ENCODE measurements at regions not wholly inside any gene's neighbourhood (a gene's known extent, or its start where the extent isn't known, plus 50 kb on each side); places are given as distances from the start of the nearest gene placed in this dataset.

GRCh38 chr5:20617841-20618240 lies 629.8 kb upstream of the CDH18 start:
- 77 to 79% methylated on average over 3 of the region's 3 CpGs for WGBS, 2 donors
- peak overlapping the region in 1 of 4 donors; percentile 32 for H3K27ac ChIP-seq
- H3K4me1 ChIP-seq: no peaks in the 10 kb centered on the region
- intact Hi-C loops (cut with DNase I): no loop called here
- H3K4me3 ChIP-seq: no peak overlapping the region
- H3K9me3 ChIP-seq: no peaks in the 10 kb centered on the region
- H3K36me3 ChIP-seq: no peaks in the 10 kb centered on the region
- no peak for DNase-seq
- no peaks in the 10 kb centered on the region for H3K27me3 ChIP-seq
- TF ChIP-seq POLR2A (IDR thresholded peaks at IDR 0.05) (no peak), EP300 (IDR thresholded peaks at IDR 0.05) (no peak), CTCF (IDR thresholded peaks at IDR 0.05) (no peak), POLR2AphosphoS5 (IDR thresholded peaks at IDR 0.05) (no peak)

GRCh38 chr5:20615888-20616563 lies 628.0 kb upstream of the CDH18 start:
- no peaks in the 10 kb centered on the region for H3K4me1 ChIP-seq
- no peaks in the 10 kb centered on the region for H3K9me3 ChIP-seq
- DNase-seq: no peak
- intact Hi-C loops (cut with DNase I): no loop called here
- H3K27ac ChIP-seq: no peak overlapping the region
- 90 to 92% methylated on average over 21 of the region's 21 CpGs for WGBS, 2 donors
- no peak overlapping the region for H3K4me3 ChIP-seq
- no peak for TF ChIP-seq POLR2AphosphoS5 (IDR thresholded peaks at IDR 0.05)
- TF ChIP-seq CTCF (IDR thresholded peaks at IDR 0.05): no peak
- TF ChIP-seq POLR2A (IDR thresholded peaks at IDR 0.05): no peak
- TF ChIP-seq EP300 (IDR thresholded peaks at IDR 0.05): no peak
- H3K36me3 ChIP-seq: no peaks in the 10 kb centered on the region
- no peaks in the 10 kb centered on the region for H3K27me3 ChIP-seq

- intact Hi-C loops (cut with DNase I): no loop called here
Measured at GRCh38 chr5:20611620-20612019, 623.6 kb upstream of the CDH18 start.

GRCh38 chr5:20610681-20611080 lies 622.7 kb upstream of the CDH18 start:
- 30 to 46% methylated on average over 4 of the region's 4 CpGs for WGBS, 2 donors
- H3K4me1 ChIP-seq: peaks cover 0 to 3% (median 0%) of the 10 kb centered on the region in 4 donors
- no peak overlapping the region for H3K27ac ChIP-seq
- no peaks in the 10 kb centered on the region for H3K27me3 ChIP-seq
- TF ChIP-seq POLR2A (IDR thresholded peaks at IDR 0.05) (no peak), CTCF (IDR thresholded peaks at IDR 0.05) (no peak), EP300 (IDR thresholded peaks at IDR 0.05) (no peak), POLR2AphosphoS5 (IDR thresholded peaks at IDR 0.05) (no peak)
- DNase-seq: no peak
- no peak overlapping the region for H3K4me3 ChIP-seq
- no peaks in the 10 kb centered on the region for H3K36me3 ChIP-seq
- intact Hi-C loops (cut with DNase I): no loop called here
- no peaks in the 10 kb centered on the region for H3K9me3 ChIP-seq

More at GRCh38 chr5:20611620-20612019, 623.6 kb upstream of the CDH18 start:
- H3K4me1 ChIP-seq: no peaks in the 10 kb centered on the region
- no peaks in the 10 kb centered on the region for H3K36me3 ChIP-seq
- DNase-seq: no peak
- H3K27ac ChIP-seq: no peak overlapping the region
- H3K4me3 ChIP-seq: no peak overlapping the region
- no peaks in the 10 kb centered on the region for H3K9me3 ChIP-seq
- H3K27me3 ChIP-seq: no peaks in the 10 kb centered on the region
- 72 to 74% methylated on average over 6 of the region's 6 CpGs for WGBS, 2 donors
- TF ChIP-seq CTCF (IDR thresholded peaks at IDR 0.05): no peak
- TF ChIP-seq POLR2A (IDR thresholded peaks at IDR 0.05): no peak
- TF ChIP-seq POLR2AphosphoS5 (IDR thresholded peaks at IDR 0.05): no peak
- TF ChIP-seq EP300 (IDR thresholded peaks at IDR 0.05): no peak

- no peak overlapping the region for H3K27ac ChIP-seq
- WGBS, 2 donors: 84 to 90% methylated on average over 1 of the region's 1 CpG
- no peak for TF ChIP-seq EP300 (IDR thresholded peaks at IDR 0.05)
- TF ChIP-seq POLR2AphosphoS5 (IDR thresholded peaks at IDR 0.05): no peak
- no peak for TF ChIP-seq POLR2A (IDR thresholded peaks at IDR 0.05)
- no peak for TF ChIP-seq CTCF (IDR thresholded peaks at IDR 0.05)
- no peaks in the 10 kb centered on the region for H3K9me3 ChIP-seq
- H3K36me3 ChIP-seq: no peaks in the 10 kb centered on the region
- H3K27me3 ChIP-seq: no peaks in the 10 kb centered on the region
- H3K4me1 ChIP-seq: peaks cover 0 to 6% (median 0%) of the 10 kb centered on the region in 4 donors
- intact Hi-C loops (cut with DNase I): no loop called here
- no peak for DNase-seq
- no peak overlapping the region for H3K4me3 ChIP-seq
Measured at GRCh38 chr5:20609126-20609525, 621.1 kb upstream of the CDH18 start.
